GM20431 (cell line): ENCODE measurements at regions not wholly inside any gene's neighbourhood (a gene's known extent, or its start where the extent isn't known, plus 50 kb on each side); places are given as distances from the start of the nearest gene placed in this dataset.

Experiments used
- in situ Hi-C: fragments of 300-500 bp; cut with MseI, MboI; formaldehyde crosslinking; loops from one replicate; pipeline ENCODE4 v1.15.0; 2020; ENCODE audit warnings: low sequenced_read_pairs; ENCODE audit not compliant: unreplicated experiment

DNA sequence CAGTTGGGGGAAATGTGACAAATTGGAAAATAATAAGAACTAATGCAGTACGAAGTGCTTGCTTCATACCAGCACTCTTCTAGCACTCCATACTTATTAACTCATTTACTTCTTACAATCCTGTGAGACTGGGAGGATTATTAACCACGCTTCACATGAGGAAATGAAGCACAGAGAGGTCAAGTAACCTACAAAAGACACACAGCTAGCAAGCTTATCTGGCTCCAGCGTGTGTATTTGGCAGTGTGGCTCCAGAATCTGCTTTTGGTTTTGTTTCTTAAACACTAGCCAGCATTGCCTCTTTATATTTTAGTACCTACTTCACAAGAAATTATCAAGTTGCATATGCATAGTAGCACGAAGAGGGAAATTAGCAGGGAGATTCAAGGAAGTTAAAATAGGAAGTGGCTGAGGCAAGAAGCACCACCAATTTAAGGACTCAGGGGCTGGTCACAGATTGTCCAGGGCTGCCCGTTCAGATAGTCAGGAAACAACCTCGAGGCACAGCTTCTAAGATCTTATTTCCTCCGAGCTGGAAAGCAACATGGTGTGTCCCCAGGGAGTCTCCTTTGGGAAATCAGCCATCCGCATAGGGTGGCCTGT lies 302.7 kb upstream of the PRDM1 start:
- in situ Hi-C loops, result no loop called here

GRCh38 chr6:105781915-105782314 lies 304.2 kb upstream of the PRDM1 start:
- in situ Hi-C loops, result no loop called here

DNA sequence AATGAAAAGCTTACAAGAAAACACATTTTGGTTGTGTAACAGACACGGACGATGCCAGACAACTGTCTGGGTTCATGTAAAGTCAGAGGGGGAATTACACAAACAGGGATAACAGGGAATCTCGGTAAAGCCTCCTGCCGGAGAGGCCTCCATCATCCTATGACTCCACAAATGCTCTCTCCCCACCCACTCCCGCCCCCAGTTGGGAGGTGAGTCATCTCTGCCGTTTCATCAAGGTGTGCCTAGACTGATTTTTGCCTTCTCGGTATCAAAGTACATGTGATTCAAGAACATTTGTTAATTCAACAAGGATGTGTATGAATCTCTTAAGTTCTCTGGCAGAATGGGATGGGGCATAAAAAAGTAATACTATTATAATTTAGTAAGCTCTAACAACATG lies 304.9 kb upstream of the PRDM1 start:
- in situ Hi-C loops, result no loop called here

GRCh38 chr6:105780146-105780860 lies 305.8 kb upstream of the PRDM1 start:
- in situ Hi-C loops, result no loop called here

- in situ Hi-C loops, result no loop called here
Observed at GRCh38 chr6:105779110-105779509, 307.0 kb upstream of the PRDM1 start.

GRCh38 chr6:105775095-105775494 lies 311.0 kb upstream of the PRDM1 start:
- in situ Hi-C loops, result no loop called here

DNA sequence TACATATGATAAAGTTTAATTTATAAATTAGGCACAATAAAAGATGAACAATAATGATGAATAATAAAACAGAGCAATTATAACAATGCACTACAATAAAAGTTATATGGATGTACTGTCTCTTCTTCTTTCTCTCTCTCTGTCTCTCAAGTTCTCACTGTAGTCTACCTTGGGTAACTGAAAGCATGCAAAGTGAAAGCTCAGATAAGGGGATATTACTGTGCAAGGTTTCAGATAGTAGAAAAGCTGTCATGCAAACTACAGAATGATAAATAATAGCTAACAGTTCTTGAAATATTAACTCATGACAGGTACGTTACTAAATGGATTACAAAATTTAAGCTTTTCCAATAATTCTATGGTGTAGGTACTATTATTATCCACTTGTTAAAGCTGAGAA lies 311.9 kb upstream of the PRDM1 start:
- in situ Hi-C loops, result no loop called here

DNA sequence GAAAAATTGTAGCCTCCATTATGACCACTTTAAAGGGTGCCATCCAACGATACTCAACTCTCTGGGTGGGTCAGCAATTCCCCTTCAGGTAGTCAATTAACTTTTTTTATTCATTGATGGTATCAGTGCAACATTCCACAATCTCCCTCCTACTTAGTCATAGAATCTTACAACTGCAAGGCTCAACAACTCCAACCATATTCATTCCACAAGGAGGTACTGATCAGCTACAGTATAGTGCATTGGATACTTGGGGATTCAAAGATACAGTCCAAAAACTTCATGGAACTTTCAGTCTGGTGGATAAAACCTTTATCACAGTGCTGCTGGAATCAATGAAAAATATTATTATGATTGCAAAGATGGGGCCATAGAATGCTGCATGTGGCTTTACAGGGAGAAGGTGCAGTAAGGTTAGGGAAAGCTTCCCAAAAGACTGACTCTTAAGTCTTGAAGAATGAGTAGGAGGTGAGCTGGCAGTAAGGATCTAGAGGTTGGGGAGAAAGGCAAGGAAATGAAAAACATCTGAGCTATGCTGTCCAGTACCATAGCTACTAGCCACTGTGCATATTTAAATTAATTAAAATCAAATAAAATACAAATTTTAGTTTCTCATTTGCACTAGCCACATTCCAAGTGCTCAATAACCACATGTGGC lies 314.7 kb upstream of the PRDM1 start:
- in situ Hi-C loops, result no loop called here

DNA sequence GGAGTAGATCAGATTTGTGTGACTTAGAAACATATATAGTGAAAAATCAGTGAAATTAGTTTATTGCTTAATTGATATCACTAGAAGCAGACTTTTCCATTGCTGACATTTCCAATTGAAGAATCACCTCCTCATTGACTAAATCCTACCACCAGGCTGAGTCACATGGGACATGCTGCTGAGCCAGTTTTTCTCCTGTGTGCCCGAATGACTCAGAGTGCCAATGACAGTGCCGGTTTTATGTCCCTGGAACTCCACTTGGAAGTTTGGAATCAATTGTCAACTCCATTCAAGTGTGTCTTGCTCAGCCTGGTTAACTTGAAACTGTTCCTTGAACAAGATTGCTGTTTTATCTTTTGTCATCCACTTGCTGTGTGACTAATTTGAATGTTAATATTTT lies 316.1 kb upstream of the PRDM1 start:
- in situ Hi-C loops, result no loop called here

- in situ Hi-C loops, result no loop called here
Observed at GRCh38 chr6:105769197-105769596, 316.9 kb upstream of the PRDM1 start.

- in situ Hi-C loops, result no loop called here
Observed at GRCh38 chr6:105767541-105767940, 318.6 kb upstream of the PRDM1 start.

DNA sequence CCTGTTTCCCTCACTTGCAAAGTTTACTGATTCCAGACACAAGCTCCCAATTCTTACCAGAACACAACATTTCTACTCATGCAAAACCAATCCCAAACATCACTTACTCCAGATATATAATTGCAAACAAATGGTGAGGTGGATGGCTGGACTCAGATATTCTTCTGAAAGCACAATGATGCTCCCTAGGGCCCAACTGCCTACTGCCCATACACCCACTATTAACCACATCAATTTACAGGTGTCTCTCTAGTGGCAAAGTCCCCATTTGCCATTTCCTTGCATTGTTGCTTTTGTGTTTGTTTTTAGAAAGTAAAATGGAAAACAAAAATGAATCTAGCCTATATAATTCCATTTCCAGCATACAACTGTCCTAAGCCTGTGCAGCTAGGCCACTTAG lies 320.9 kb upstream of the PRDM1 start:
- in situ Hi-C loops, result no loop called here

- in situ Hi-C loops, result no loop called here
Observed at GRCh38 chr6:105764315-105764714, 321.8 kb upstream of the PRDM1 start.

- in situ Hi-C loops, result no loop called here
Observed at GRCh38 chr6:105763866-105764265, 322.3 kb upstream of the PRDM1 start.

DNA sequence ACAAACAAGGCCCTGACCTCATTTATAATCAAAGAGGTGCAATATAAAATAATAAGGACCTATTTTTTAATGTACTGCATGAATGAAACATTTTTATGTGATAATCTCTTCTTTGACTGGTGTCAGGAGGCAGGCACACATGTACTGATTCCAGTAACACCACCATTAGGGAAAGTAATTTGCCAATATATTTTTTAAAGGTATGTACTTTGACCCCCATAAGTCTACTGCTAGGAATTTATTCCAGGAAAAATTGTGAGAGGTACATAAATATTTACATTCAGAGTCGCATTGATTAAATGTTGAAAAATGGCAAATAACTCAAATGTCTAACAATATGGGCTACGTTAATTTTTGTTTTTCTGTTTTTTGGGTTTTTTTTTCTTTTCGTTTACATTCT lies 325.4 kb upstream of the PRDM1 start:
- in situ Hi-C loops, result no loop called here

DNA sequence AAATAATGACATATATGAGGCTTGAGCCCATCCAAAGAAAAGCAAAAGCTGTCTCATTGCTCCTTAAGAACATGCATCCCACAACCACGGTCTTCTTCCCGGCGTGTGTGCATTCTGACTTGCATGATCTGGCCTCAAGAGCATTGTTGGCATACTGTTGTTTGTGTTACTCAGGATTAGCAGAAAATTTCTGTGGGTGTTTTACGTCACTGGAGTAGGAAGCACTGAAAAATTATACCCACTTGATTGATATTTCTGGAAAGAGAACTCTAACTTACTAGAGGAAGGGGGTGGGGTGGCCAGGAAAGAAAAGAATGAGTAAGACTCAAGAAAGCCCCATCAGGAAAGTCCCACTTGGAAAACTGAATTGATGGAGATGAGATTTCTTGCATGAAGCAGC lies 326.2 kb upstream of the PRDM1 start:
- in situ Hi-C loops, result no loop called here

DNA sequence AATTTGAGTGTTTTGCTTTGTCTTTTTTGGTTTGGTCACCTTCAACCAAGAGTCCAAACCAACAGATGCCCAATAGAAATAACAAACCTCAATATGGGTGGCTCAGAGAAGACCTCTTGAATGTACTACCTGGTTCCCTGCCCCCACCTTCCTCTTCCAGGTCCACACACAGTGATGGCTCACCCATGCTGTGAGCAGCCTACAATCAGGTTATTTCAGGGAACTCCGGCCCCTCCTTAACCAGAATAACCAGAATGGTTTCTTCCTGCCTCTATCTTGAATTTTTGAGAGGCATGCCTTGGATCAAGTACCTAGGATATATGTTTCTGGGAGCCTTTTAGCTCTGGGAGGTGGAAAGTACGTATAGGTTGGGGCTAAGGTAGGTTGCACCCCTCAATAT lies 327.1 kb upstream of the PRDM1 start:
- in situ Hi-C loops, result no loop called here

DNA sequence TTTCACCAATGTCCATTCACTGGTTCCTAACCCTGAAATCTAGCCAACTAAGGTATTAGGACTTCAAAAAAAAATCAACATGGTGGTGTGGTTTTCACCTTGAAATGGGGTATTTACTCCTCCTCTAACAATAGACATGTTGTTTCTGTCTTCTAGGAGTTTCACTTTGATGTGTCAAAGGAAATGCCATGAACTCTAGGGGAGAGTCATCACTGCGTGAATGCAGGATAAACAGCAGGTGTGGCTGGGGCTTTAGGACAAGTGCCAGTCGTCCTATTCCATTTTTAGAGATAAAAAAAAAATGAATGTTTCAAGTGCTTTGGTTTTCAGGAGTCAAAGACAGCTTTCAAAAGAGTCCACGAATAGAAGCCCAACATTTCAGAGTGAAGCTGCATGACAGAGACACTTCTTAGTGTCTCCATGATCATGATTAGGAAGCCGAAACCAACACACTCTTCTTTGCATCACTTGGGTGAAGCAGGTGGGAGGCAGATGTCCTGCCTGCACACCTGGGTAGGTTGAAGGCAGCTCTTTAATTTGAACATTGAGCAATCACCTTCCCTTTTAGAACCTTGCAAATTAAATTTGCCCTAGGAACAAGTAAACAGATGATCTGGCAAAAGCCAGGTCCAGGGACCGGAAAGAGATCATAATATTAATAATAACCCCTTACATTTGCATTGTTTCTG lies 328.5 kb upstream of the PRDM1 start:
- in situ Hi-C loops, result no loop called here

DNA sequence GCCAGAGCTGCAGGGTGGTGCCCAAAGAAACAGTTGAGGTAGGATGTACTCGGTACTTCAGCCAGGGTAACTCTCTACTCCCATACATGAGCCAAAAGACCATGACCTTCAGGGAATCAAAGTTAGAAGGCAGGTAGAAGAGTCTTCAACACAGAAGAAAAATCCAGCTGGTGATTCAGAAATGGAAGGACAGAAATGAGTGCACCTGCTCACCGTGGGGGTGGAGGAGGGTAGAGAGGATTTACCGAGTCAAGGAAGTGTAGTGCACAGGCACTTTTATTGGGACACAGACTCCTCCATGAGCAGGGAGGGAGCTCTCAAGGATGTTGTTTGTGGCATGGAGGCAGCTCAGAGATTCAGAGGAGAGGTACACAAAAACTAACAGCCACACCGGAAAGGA lies 330.3 kb upstream of the PRDM1 start:
- in situ Hi-C loops, result no loop called here

DNA sequence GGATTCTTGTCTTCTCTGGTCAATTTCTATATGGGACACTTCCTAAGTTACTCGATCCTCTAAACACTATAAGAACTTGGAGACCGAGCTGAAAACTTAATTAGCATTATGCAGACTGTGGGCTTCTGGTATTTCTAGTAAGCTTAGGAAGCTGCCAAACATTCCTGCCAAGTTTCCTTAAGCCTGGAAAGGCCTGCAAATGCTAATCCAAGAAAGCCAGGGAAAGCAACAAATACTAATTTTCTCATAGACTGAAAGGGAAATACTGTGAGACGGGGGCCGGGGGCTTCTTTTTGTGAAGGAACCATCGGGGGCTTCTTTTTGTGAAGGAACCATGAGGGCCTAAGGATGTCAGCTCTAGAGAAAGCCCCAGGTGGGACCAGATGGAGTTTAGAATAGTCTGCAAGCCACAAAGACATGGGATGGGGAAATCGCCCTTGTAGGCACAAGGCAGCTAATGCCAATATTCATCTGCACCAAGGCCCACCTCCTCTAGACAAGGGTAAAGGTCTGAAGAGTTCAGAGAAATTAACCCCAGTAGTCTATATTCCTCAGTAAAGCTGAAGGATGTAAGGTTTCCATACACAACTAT lies 332.4 kb upstream of the PRDM1 start:
- in situ Hi-C loops, result no loop called here

DNA sequence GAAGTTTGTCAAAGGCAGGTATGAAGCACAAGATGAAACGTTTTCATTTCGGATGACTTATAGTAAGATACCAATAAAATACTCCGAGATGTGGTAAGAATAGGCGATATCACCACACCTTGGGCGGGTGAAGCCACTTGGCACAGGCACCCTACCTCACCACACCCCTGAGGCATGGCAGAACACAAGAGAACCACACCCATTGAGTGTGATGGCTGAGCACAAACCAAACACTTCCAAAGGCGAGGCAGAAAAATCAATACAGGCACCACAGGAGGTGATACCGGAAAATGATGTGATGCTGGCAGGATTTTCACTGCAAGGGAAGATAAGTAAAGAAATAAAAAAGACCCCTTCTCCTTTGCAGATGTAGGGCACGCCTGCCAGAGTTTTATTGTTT lies 332.9 kb upstream of the PRDM1 start:
- in situ Hi-C loops, result no loop called here
